Forelimb muscle (tissue), 1 donor: ENCODE measurements at regions not wholly inside any gene's neighbourhood (a gene's known extent, or its start where the extent isn't known, plus 50 kb on each side); places are given as distances from the start of the nearest gene placed in this dataset.
"Not testable (repeated sequence)": the region's sequence is repeated elsewhere in the genome, so short reads cannot be mapped to it uniquely, and the experiment has no call there.

ENCODE experiments used
- DNase-seq: peaks from one replicate; pipeline ENCODE4 v3.0.0-alpha.2; 2013; ENCODE audit warnings: low read depth

GRCh38 chr2:210956101-210956500 lies 399.7 kb downstream of the CPS1 start:
- DNase-seq: no peak

- DNase-seq: no peak
Observed at GRCh38 chr2:210961249-210961648, 404.9 kb downstream of the CPS1 start.

GRCh38 chr2:210963386-210963785 lies 407.0 kb downstream of the CPS1 start:
- no peak for DNase-seq

GRCh38 chr2:210964141-210964764 lies 407.9 kb downstream of the CPS1 start:
- DNase-seq: no peak

- DNase-seq: no peak
Observed at GRCh38 chr2:210965472-210965871, 409.1 kb downstream of the CPS1 start.

- DNase-seq: no peak
Observed at GRCh38 chr2:210966330-210966729, 409.9 kb downstream of the CPS1 start.

GRCh38 chr2:210971431-210971830 lies 415.0 kb downstream of the CPS1 start:
- DNase-seq: no peak

GRCh38 chr2:210986806-210987205 lies 430.4 kb downstream of the CPS1 start:
- DNase-seq: not testable (repeated sequence)

- no peak for DNase-seq
Observed at GRCh38 chr2:210991107-210991506, 434.7 kb downstream of the CPS1 start.

- DNase-seq: no peak
Observed at GRCh38 chr2:210994104-210994503, 437.7 kb downstream of the CPS1 start.

GRCh38 chr2:210997373-210997772 lies 441.0 kb downstream of the CPS1 start:
- DNase-seq: no peak

- no peak for DNase-seq
Observed at GRCh38 chr2:210998334-210998733, 441.9 kb downstream of the CPS1 start.

- no peak for DNase-seq
Observed at GRCh38 chr2:211014376-211014775, 458.0 kb downstream of the CPS1 start.

GRCh38 chr2:211014906-211015305 lies 458.5 kb downstream of the CPS1 start:
- DNase-seq: no peak

- not testable (repeated sequence) for DNase-seq
Observed at GRCh38 chr2:211025089-211025488, 468.7 kb downstream of the CPS1 start.

- no peak for DNase-seq
Observed at GRCh38 chr2:211026109-211026508, 469.7 kb downstream of the CPS1 start.

GRCh38 chr2:211027976-211028375 lies 471.6 kb downstream of the CPS1 start:
- no peak for DNase-seq

GRCh38 chr2:211033765-211034164 lies 477.4 kb downstream of the CPS1 start:
- no peak for DNase-seq

- DNase-seq: no peak
Observed at GRCh38 chr2:211035548-211036185, 479.3 kb downstream of the CPS1 start.

GRCh38 chr2:211045025-211045424 lies 488.6 kb downstream of the CPS1 start:
- DNase-seq: no peak

- DNase-seq: no peak
Observed at GRCh38 chr2:211049321-211050018, 493.1 kb downstream of the CPS1 start.

GRCh38 chr2:211055438-211055837 lies 499.0 kb downstream of the CPS1 start:
- DNase-seq: no peak
